ENCODE measurements at regions not wholly inside any gene's neighbourhood (a gene's known extent, or its start where the extent isn't known, plus 50 kb on each side); places are given as distances from the start of the nearest gene placed in this dataset.
A peak's percentile ranks its signal among the peaks of the same experiment; 100 is the strongest.
"Not testable (repeated sequence)": the region's sequence is repeated elsewhere in the genome, so short reads cannot be mapped to it uniquely, and the experiment has no call there.

- no peak for TF ChIP-seq JUND (IDR thresholded peaks at IDR 0.05; ENCODE audit: low read depth)
- DNase-seq (ENCODE audit: low read depth in 1 of 2, low spot score in 1 of 2), result no peak
- in situ Hi-C loops (cut with HindIII; ENCODE audit: low pct_unique_long_range_greater_than_20kb, low sequenced_read_pairs), result no loop called here
These were observed 1383.5 kb downstream of the FSCB start for GRCh38 chr14:43123544-43123943.

- no peak for TF ChIP-seq JUND (IDR thresholded peaks at IDR 0.05; ENCODE audit: low read depth)
- no peak for DNase-seq (ENCODE audit: low read depth in 1 of 2, low spot score in 1 of 2)
- in situ Hi-C loops (cut with HindIII; ENCODE audit: low pct_unique_long_range_greater_than_20kb, low sequenced_read_pairs), result no loop called here
These were observed 1387.4 kb downstream of the FSCB start for GRCh38 chr14:43119672-43120071.

GRCh38 chr14:43116341-43116740 lies 1390.7 kb downstream of the FSCB start:
- DNase-seq (ENCODE audit: low read depth in 1 of 2, low spot score in 1 of 2), result no peak
- in situ Hi-C loops (cut with HindIII; ENCODE audit: low pct_unique_long_range_greater_than_20kb, low sequenced_read_pairs), result no loop called here
- no peak for TF ChIP-seq JUND (IDR thresholded peaks at IDR 0.05; ENCODE audit: low read depth)

GRCh38 chr14:43105305-43105704 lies 1401.8 kb downstream of the FSCB start:
- TF ChIP-seq JUND (IDR thresholded peaks at IDR 0.05; ENCODE audit: low read depth), result no peak
- in situ Hi-C loops (cut with HindIII; ENCODE audit: low pct_unique_long_range_greater_than_20kb, low sequenced_read_pairs), result no loop called here
- DNase-seq (ENCODE audit: low read depth in 1 of 2, low spot score in 1 of 2), result peak in 1 of 2 experiments; percentile 5

GRCh38 chr14:43090380-43090779 lies 1416.7 kb downstream of the FSCB start:
- in situ Hi-C loops (cut with HindIII; ENCODE audit: low pct_unique_long_range_greater_than_20kb, low sequenced_read_pairs), result no loop called here
- no peak for DNase-seq (ENCODE audit: low read depth in 1 of 2, low spot score in 1 of 2)
- no peak for TF ChIP-seq JUND (IDR thresholded peaks at IDR 0.05; ENCODE audit: low read depth)

GRCh38 chr14:43087666-43088065 lies 1419.4 kb downstream of the FSCB start:
- in situ Hi-C loops (cut with HindIII; ENCODE audit: low pct_unique_long_range_greater_than_20kb, low sequenced_read_pairs), result no loop called here
- TF ChIP-seq JUND (IDR thresholded peaks at IDR 0.05; ENCODE audit: low read depth), result no peak
- DNase-seq (ENCODE audit: low read depth in 1 of 2, low spot score in 1 of 2), result no peak

- in situ Hi-C loops (cut with HindIII; ENCODE audit: low pct_unique_long_range_greater_than_20kb, low sequenced_read_pairs), result no loop called here
- no peak for DNase-seq (ENCODE audit: low read depth in 1 of 2, low spot score in 1 of 2)
- TF ChIP-seq JUND (IDR thresholded peaks at IDR 0.05; ENCODE audit: low read depth), result no peak
These were observed 1421.3 kb downstream of the FSCB start for GRCh38 chr14:43085819-43086218.

- in situ Hi-C loops (cut with HindIII; ENCODE audit: low pct_unique_long_range_greater_than_20kb, low sequenced_read_pairs); DNase-seq (ENCODE audit: low read depth in 1 of 2, low spot score in 1 of 2): not testable (repeated sequence)
These were observed 1439.7 kb downstream of the FSCB start for GRCh38 chr14:43067372-43067771.

GRCh38 chr14:43056106-43056505 lies 1449.4 kb downstream of the LRFN5 start:
- TF ChIP-seq JUND (IDR thresholded peaks at IDR 0.05; ENCODE audit: low read depth), result no peak
- DNase-seq (ENCODE audit: low read depth in 1 of 2, low spot score in 1 of 2), result no peak
- in situ Hi-C loops (cut with HindIII; ENCODE audit: low pct_unique_long_range_greater_than_20kb, low sequenced_read_pairs), result no loop called here

- DNase-seq (ENCODE audit: low read depth in 1 of 2, low spot score in 1 of 2), result no peak
- no peak for TF ChIP-seq JUND (IDR thresholded peaks at IDR 0.05; ENCODE audit: low read depth)
- in situ Hi-C loops (cut with HindIII; ENCODE audit: low pct_unique_long_range_greater_than_20kb, low sequenced_read_pairs), result no loop called here
These were observed 1446.2 kb downstream of the LRFN5 start for GRCh38 chr14:43052897-43053296.

GRCh38 chr14:43043850-43044249 lies 1437.2 kb downstream of the LRFN5 start:
- in situ Hi-C loops (cut with HindIII; ENCODE audit: low pct_unique_long_range_greater_than_20kb, low sequenced_read_pairs), result no loop called here
- TF ChIP-seq JUND (IDR thresholded peaks at IDR 0.05; ENCODE audit: low read depth), result no peak

GRCh38 chr14:43042408-43042807 lies 1435.7 kb downstream of the LRFN5 start:
- in situ Hi-C loops (cut with HindIII; ENCODE audit: low pct_unique_long_range_greater_than_20kb, low sequenced_read_pairs), result no loop called here

More at GRCh38 chr14:43043850-43044249, 1437.2 kb downstream of the LRFN5 start:
- DNase-seq (ENCODE audit: low read depth in 1 of 2, low spot score in 1 of 2), result no peak

GRCh38 chr14:43041976-43042375 lies 1435.3 kb downstream of the LRFN5 start:
- no peak for TF ChIP-seq JUND (IDR thresholded peaks at IDR 0.05; ENCODE audit: low read depth)
- in situ Hi-C loops (cut with HindIII; ENCODE audit: low pct_unique_long_range_greater_than_20kb, low sequenced_read_pairs), result no loop called here
- DNase-seq (ENCODE audit: low read depth in 1 of 2, low spot score in 1 of 2), result no peak

More at GRCh38 chr14:43042408-43042807, 1435.7 kb downstream of the LRFN5 start:
- TF ChIP-seq JUND (IDR thresholded peaks at IDR 0.05; ENCODE audit: low read depth), result no peak
- DNase-seq (ENCODE audit: low read depth in 1 of 2, low spot score in 1 of 2), result no peak

- TF ChIP-seq JUND (IDR thresholded peaks at IDR 0.05; ENCODE audit: low read depth), result no peak
- in situ Hi-C loops (cut with HindIII; ENCODE audit: low pct_unique_long_range_greater_than_20kb, low sequenced_read_pairs), result no loop called here
These were observed 1434.5 kb downstream of the LRFN5 start for GRCh38 chr14:43041207-43041606.

More at GRCh38 chr14:43041207-43041606, 1434.5 kb downstream of the LRFN5 start:
- DNase-seq (ENCODE audit: low read depth in 1 of 2, low spot score in 1 of 2), result no peak
